Forelimb muscle (tissue), 1 donor: ENCODE measurements at regions not wholly inside any gene's neighbourhood (a gene's known extent, or its start where the extent isn't known, plus 50 kb on each side); places are given as distances from the start of the nearest gene placed in this dataset.
"Not testable (repeated sequence)": the region's sequence is repeated elsewhere in the genome, so short reads cannot be mapped to it uniquely, and the experiment has no call there.

Source experiments
- DNase-seq: peaks from one replicate; pipeline ENCODE4 v3.0.0-alpha.2; 2013; ENCODE audit warnings: low read depth

DNA sequence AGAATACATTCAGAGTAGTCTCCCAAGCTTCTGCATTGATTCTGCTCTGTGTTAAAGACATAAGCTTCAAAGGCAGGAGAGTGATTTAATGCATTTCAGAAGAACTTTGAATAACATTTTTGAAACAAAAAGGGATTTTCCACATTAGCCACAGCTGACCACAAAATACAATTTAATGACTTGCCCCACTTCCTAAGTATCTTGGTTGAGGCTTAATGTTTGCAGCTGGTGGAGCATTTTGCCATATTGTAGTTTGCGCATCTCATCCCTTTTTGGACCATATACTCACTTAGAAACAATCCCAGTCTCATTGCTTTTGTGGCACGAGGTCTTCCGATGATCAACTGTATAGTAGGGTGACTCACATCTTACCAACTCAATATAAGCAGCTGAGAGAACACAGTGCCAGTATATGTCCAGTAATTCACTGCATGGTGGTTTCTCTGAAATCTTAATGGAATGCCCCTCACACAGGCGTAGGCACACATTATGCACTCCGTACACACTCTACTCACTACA, 455.8 kb upstream of the PTGER4 start:
- DNase-seq: no peak

DNA sequence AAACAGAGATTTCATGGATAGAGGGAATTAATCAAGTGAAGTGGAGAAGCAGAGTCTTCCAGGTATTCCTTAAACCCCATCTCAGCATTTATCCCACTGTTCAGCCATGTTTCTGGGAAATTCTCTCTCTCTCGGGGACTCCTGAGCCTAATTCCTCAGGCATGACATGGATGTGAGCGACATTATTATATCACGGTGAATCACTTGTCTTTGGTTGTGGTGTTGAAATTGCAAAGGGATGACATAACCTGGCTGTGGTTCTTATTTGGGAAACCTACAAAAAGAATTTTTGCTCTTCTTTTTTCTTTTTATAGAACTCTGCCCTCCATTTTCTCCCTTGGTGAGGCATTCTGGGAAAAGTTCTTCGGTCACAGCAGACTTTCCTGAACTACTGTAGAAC, 457.9 kb upstream of the PTGER4 start:
- DNase-seq: no peak

DNA sequence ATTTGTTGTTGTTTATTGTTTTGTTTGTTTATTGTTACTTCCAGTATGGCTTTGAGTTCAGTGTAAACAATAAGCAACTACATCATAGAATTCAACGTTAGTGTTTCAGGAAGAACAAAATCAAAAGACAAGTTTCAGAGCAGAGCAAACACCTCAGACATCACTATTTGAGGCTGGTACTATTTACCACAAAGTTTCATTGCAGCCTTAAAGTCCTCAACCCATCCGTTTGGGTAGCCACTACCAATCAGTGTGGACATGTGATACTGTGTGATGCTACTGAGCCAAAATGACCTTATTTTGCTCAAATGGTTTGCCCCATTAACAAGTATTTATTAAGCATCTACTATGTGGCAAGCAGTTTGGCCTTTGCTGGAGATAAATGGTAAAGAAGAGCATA, 458.5 kb upstream of the PTGER4 start:
- DNase-seq: no peak

DNA sequence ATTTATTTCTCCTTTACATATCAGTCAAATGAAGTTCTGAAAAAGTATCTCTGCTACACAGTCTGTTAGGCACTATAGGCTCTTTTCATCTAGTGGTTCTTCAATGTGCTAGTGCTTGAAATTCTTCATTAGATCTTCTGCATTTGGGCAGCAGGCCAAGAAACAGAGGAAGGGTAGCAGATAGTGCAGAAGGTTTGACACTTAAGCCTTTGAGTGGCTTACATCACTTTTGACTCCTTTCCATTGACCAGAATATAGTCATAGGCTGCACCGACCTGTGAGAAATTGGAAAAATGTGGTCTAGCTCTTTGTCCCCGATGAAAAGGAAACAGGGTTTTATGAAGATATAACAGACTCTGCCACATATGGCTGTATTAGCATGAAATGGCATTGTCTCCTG, 459.5 kb upstream of the PTGER4 start:
- no peak for DNase-seq

DNA sequence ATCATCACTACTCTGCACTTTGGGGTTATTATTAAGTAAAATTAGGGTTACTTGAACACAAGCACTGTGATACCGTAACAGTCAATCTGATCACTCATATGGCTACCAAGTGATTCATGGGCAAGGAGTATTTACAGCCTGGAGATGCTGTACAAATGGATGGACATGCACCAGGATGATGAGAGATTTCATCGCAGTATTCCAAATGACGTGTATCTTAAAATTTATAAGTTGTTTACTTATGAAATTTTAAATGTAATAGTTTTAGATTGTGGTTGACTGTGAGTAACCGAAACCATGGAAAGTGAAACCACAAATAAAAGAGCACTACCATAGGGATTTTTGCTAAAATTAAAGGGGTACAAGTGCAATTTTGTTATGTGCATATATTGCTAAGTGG, 462.2 kb upstream of the PTGER4 start:
- no peak for DNase-seq

DNA sequence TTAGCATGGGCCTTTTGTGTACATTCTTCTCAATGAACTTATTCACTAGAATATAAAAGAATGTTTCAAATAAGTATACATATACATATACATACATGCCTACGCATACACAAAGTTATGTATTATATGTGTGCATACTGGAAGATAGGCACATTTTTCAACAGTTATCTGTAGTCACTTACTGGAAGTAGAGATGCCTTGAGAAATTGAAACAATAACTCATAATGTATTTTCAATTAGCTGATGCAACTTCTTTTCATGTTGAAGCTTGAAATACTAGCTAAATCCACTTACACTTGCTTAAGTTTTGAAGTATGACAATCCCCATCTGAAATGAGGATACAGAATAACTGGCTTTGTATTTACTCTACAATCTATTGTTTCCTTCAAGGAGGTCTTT, 469.0 kb upstream of the PTGER4 start:
- DNase-seq: no peak

DNA sequence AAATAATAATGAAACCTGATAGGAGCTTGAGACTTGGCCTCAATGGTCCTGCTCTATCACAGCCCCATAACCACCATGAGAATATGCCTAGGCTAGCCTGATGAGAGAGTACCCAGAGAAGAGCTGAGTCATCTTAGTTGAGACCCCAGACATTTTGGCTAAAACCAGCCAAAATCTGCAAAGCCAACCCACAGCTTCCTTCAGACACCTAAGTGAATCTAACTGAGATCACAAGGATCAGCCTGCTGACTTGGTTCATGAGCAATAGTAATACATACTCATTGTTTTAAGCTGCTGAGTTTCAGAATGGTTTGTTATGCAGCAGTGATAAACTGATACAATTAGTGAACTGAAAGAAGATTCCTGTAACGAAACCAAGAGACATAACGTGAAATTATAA, 473.7 kb upstream of the PTGER4 start:
- DNase-seq: no peak

DNA sequence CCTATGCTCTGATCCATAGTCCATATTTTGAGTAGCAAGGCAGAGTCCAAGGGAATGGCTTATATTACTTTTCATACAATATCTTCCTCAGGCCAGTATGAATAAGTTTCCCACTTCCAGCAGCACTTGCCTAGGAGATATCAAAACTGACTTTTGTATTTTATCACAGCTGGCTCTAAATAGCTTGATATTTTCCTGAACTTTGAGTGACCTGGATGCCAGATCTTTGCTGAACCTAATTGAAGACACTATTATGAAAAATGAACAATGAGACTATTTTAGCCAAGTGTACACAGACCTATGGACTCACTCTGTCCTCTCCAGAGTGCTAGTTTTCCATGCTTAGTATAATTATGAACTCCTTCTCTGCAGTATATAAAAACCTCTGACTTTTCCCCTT, 475.6 kb upstream of the PTGER4 start:
- no peak for DNase-seq

DNA sequence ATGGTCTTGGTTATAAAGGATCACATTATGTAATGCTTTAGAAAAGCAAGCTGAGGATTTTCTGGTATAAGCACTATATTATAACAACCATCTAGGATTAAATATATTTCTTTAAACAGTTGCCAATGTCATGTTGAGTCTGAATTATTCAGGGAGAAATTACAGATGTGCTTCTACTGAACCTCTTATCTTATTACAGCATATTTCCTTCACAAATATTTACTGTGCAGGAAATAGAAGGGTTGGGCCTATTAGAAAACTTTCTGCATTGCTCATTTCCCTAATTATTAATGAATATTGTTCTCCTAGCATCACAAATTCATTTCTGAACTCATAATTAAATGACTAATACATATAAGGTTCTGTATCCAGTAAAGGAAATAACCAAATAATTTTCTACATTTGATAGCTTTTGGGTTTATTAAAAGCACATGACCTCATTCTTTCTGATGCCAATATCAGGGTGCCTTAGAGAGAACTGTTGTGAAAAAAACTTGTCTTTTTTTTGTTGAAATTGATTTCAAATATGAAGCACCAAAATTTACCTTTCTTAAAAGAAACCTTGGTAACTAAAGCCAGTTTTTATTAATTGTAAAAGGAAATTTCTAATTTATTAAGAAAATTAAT, 476.8 kb upstream of the PTGER4 start:
- no peak for DNase-seq

DNA sequence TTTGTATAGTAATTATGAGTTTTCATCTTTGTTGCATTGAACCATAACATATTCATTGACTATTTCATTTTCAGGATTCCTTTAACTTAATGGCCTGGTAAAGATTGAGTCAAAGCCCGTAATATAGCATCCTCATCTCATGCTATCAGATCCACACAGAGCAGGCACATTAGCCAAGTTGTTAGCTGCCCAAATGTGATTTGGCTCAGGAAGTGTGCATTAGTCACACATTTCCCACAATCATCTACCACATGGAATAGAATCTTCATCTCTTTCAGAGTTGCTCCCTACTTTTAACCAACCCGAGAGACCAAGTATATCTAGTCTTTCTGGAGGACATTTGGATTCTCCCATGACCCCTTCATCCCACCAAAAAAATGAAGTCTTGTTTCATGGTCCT, 481.0 kb upstream of the PTGER4 start:
- no peak for DNase-seq

DNA sequence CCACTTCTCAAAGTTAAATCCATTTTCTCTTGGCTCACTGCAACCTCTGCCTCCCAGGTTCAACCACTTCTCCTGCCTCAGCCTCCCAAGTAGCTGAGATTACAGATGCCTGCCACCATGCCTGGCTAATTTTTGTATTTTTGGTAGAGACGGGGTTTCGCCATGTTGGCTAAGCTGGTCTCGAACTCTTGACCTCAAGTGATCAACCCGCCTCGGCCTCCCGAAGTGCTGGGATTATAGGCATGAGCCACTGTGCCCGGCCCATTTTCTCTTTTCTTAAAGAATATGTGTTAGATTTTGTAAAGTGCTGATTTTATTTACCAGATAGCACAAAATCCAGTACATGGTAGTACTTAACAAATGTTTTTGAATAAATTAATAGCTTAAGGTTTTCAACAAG, 484.1 kb upstream of the PTGER4 start:
- not testable (repeated sequence) for DNase-seq

DNA sequence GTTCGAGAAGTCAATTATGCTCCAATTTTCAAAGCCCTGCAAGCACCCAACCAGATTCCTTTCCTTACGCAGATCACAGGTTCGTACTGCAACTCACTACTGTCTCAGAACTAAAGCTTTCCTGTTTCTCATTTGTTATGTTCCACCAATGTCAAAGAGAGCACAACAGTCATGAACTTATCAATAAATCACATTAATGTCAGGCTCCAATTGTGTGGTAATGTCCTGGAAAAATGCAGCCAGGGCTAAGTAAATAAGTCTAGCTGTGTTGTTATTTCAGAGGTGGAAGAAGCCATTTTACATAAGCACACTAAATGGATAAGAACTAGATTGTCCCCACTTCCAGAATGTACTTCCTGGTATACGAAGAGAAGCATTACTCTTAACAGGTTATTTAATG, 488.6 kb upstream of the PTGER4 start:
- DNase-seq: no peak

DNA sequence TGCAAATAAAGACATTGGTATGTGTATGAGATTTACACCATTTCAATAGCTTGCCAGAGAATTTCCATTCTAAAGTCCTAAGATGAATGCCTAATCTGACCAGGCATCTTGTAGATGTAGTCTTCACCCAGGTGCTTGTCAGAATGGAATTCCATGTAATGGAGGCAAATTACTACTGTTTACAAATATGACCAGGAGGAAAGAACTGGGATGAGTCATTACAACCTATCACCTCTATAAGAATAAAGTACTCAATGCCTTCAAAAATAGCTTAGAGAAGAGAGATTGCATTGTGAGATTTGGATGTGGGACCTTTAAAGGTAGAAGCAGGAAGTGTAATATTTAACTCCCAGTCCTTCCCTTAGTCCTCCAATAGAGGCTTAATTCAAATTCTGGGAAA, 507.0 kb upstream of the PTGER4 start:
- no peak for DNase-seq

DNA sequence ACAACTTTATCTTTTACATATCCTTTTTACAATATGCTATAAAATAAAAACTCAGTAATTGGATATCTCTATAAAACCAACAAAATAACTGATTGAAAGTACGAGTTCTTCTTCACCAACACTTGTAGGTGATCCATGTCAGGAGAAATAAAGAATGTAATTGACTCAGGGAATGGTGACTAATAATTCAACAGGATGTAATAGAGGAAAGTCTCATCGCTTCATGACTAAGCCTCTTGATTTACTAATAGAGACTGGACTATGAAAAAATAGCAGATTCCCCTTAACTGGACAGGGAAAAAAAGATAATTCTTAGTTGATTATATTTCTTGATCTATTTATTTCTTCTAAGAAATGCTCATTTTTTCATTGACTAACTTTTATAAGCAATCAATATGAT, 507.7 kb upstream of the PTGER4 start:
- DNase-seq: no peak

DNA sequence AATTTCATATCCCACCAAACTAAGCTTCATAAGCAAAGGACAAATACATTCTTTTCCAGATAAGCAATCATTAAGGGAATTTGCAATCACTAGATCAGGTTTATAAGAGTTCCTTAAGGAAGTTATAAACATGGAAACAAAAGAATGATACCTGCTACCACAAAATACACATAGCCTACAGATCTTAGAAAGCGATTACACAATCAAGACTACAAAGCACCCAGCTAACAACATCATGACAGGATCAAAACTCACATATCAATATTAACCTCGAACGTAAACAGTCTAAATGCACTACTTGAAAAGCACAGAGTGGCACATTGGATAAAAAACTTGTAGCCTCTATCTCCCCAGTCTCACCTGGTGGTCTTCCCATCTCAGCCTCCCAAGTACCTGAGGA, 512.4 kb upstream of the PTGER4 start:
- no peak for DNase-seq

DNA sequence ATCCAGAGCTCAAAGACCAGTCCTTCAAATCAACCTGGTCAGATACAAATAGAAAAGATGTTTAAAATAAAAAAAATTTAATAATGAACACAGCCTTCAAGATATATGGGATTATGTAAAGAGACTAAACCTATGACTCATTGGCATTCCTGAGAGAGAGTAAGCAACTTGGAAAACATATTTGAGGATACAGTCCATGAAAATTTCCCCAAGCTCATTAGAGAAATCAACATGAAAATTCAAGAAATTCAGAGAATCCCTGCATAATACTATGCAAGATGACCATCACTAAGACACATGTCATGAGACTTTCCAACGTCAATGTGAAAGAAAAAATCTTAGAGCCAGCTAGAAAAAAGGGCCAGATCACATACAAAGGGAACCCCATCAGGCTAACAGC, 512.9 kb upstream of the PTGER4 start:
- DNase-seq: no peak

DNA sequence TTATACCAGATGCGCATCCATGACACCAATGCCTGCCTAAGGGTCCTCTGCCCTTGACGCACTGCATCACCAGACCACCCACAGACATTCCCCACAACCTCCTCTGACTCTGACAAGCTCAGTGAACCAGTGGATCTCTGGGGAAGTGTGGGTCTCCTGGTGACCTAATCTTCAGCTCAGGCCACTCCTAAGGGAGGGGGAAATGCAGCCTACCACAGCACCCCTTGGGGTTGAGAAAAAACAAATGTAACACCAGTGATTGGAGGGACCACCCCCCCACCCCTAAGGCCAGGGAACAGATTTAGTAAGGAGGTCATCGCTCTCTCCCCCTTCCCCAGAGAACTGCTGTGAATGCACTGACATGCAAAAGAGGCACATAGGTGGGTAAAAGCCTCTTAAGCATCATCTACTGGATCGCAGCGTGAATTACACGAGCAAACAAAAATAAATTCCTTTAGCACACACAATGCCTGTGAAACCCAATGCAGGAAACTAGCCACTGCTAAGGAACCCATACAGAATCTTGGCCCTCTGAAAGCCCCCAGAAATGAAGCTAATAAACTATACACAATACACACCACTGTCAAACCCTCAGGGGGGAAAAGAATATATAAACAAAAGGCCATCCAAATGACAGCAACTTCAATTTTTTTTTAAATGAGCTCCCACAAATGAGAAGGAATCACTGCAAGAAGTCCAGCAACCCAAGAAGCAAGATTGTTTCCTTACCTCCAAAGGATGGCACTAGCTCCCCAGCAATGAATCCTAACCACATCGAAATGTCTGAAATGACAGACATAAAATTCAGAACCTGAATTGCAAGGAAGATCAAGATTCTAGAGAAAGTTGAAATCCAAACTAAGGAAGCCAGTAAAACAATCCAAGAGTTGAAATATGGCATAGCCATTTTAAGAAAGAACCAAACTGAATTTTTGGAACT, 513.7 kb upstream of the PTGER4 start:
- DNase-seq: no peak

DNA sequence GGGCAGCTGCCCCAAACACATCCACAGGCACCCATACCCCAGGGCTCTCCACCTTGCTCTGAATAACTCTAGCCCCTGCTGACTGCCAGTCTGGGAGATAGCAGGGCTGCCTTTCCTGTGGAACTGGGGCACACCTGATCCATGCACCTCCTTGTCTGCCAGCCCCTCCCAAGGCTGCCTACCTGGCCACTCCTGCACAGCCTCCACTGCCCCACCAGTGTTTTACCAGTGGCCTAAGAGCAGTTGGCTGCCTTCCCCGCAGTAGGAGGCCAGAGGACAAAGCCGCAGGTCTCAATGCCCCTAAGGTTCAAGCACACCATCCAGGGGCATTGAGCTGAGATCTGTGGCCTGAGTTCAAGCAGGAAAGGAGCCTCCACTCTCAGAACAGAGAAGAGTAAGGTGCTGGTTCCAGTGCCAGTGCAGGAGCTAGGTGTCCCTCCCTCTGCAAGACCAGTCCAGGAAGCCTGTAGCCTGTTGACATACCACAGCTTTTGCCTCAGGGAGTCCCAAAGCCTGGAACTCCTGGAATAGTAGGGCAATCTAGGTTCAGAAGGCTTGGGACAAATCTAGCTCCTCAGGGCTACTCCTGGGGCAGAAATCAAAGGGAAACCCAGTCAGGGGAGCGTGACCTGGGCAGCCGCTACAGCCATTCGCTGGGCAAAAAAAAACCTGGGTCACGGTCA, 514.5 kb upstream of the PTGER4 start:
- DNase-seq: no peak

DNA sequence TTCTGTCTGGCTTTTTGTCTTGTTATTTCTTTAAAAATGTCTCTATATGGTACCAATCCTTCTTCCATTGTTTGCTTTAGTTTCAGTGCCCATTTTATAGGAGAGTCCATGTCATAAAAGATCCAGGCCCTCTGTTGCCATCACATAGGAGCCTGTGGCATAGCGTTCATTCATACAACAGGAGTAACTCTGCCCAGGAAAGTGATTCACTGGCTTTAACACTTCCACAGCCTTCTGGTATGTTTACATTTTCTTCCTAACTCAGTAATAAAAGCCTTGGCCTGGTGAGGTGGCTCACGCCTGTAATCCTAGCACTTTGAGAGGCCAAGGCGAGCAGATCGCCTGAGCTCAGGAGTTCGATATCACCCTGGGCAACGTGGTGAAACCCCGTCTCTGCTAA, 519.3 kb upstream of the PTGER4 start:
- no peak for DNase-seq

DNA sequence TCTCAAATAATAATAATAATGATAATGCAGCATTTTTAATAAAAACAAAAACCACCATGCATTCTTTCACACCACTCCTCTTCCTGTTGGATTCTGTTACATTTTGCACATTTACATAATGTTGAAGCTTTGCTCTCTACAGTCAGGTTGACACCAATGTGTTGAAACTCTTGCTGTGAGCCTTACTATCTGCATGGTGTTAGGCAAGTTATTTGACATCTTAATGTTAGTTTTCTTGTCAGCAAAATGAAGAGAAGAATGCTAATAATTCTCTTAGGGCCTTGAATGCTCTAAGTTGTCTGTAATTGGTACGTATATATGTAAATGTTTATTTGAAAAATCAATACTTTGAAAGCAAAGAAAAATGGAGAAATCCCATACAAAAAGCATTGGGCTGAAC, 525.5 kb upstream of the PTGER4 start:
- no peak for DNase-seq

DNA sequence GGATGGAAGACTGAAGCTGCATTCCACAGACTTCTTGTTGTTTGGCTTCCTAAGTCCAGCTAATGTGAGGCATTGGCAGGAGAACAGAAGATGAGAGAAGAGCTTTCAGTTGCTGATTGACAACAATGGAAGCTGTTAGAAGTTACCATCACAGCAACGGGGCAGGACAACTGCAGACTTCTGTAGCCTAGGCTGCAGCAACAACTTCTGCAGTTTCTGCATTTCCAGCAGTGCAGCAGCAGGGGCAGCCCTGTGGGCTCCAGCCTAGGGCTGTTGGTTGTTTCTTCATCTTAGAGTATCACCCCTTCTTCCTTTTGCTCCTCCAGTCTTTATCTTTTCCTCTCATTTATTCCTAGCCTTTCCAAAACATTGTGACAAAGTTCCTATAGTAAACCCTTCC, 528.8 kb upstream of the PTGER4 start:
- DNase-seq: no peak

DNA sequence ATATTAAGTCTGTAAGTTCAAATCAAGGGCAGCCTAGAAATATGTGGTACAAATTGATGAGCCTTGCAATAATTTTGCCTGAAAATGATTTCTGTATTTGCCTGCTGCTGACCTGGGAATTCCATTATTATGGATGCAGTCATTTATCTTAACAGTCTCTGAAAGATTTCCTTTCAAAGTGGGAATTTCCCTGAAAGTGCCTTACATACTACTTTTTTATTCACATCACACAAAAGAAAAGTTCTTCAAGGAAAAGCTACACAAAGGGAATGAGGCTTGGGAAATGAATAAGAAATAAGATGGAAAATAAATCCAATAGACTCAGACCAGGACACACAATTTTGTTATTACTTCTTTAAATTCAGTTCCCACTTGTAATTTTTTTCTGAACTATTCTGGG, 537.8 kb upstream of the PTGER4 start:
- DNase-seq: no peak

DNA sequence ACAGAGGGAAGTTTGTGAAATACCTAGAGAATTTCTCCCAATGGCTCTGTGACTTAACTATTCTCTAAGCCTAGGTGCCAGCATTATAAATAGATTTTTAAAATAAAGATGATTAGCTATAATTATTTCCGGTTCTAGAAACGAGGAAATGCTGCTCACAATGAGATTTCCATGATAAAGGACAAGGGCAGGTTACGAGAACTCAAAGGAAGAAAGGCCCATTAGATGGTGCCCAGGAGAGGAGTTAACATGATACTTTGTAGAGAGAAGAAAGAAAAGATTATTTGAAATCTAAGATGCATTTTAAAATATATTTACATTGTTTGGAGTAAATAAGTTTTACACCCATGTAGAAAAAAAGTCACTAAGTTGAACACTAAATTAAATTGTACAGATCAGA, 538.3 kb upstream of the PTGER4 start:
- no peak for DNase-seq
